ENCODE measurements at regions not wholly inside any gene's neighbourhood (a gene's known extent, or its start where the extent isn't known, plus 50 kb on each side); places are given as distances from the start of the nearest gene placed in this dataset.
"Not testable (repeated sequence)": the region's sequence is repeated elsewhere in the genome, so short reads cannot be mapped to it uniquely, and the experiment has no call there.

DNA sequence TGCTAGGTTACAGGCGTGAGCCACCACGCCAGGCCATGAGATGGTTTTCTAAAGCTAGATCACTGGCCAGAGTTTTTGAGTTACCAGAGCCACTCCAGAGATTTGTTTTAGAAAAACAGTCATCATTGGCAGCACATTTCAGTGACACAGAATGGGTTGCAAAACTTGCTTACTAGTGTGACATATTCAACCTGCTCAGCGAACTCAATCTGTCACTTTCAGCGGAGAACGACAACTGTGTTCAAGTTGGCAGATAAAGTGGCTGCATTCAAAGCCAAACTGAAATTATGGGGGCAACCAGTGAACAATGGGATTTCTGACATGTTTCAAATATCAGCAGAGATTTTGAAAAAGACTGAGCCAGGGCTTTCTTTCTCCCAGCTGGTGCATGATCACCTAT lies 456.3 kb upstream of the ISX start:
- no peak for DNase-seq

DNA sequence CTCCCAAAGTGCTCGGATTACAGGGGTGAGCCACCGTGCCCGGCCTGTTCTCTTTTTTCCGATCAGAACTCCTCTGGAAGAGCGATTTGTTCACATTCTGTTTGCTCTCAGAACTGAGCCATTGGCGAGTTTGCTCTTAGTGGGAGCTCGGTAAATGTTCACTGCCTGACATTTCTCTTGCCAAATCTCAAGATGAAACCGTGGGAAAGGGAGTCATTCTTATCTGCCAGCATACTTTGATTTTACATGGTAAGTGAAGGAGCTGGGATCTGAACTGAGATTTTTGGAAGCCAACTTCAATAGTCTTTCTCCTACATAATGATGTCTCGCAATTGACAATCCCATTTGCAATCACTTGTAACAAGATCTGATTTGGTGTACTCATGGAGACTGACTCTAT lies 445.8 kb upstream of the ISX start:
- no peak for DNase-seq

- DNase-seq, result no peak
These were observed 445.1 kb upstream of the ISX start for GRCh38 chr22:34620832-34621231.

DNA sequence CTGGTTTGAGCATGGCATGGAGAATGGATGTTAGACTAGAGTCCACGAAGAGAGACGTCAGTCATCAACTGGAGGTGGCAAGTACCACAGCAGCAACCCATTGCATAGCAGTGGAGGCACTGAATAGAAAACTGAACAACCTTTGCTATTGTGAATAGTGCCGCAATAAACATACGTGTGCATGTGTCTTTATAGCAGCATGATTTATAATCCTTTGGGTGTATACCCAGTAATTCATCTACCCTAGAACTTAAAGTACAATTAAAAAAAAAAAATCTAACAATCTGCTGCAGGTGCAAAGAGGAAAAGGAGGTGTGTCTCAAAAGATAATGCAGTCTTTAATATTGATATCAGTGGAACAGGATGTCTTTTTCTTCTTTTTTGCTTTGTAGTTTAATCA lies 443.4 kb upstream of the ISX start:
- DNase-seq, result no peak

- DNase-seq, result no peak
These were observed 442.4 kb upstream of the ISX start for GRCh38 chr22:34623580-34623979.

- DNase-seq, result not testable (repeated sequence)
These were observed 440.1 kb upstream of the ISX start for GRCh38 chr22:34625892-34626291.

DNA sequence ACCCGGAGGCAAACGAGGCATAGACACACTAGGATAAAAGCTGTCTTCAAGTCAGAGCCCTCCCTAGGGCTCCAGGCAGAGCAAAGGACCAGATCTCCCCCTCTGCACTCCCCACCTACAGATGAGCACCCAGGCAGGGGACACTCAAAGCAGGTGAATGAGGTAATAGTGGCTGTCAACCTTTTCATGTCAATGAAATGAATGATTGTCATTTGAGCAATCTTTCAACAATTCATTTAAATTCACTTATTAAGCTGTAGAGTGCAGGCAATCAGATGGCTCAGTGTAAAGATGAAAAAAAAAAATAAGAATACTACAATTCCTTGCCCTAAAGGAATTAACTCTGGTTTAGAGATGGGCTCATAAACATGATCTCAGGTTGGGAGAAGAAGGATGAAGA lies 427.8 kb upstream of the ISX start:
- no peak for DNase-seq

DNA sequence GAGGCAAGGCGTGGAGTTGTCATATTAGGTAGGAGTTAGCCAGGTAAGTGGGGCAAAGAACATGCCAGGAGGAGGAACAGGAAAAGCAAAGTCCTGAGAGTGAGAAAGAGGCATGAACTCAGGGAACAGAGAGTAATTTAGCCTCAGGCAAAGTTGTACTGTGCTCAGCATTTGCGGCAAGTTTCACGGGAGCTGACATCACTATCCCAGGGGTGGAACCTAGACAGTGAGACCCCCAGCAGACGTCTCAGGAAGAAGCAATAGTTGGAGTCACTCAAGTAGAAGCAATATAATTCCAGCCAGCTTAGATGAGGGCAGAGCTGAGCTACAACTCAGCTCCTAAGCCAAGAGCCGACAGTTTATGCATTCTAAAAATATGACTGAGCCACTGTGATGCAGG lies 426.0 kb upstream of the ISX start:
- DNase-seq, result no peak

GRCh38 chr22:34645375-34645774 lies 420.6 kb upstream of the ISX start:
- no peak for DNase-seq

GRCh38 chr22:34669001-34669400 lies 397.0 kb upstream of the ISX start:
- no peak for DNase-seq

DNA sequence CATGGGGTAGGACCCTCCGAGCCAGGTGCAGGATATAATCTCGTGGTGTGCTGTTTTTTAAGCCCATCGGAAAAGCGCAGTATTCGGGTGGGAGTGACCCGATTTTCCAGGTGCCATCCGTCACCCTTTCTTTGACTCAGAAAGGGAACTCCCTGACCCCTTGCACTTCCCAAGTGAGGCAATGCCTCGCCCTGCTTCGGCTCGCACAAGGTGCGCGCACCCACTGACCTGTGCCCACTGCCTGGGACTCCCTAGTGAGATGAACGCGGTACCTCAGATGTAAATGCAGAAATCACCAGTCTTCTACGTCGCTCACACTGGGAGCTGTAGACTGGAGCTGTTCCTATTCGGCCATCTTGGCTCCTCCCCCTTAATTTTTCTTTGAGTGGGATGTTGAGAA lies 382.9 kb upstream of the ISX start:
- DNase-seq, result not testable (repeated sequence)

GRCh38 chr22:34684278-34684677 lies 381.7 kb upstream of the ISX start:
- not testable (repeated sequence) for DNase-seq

- DNase-seq, result no peak
These were observed 378.8 kb upstream of the ISX start for GRCh38 chr22:34687116-34687515.

DNA sequence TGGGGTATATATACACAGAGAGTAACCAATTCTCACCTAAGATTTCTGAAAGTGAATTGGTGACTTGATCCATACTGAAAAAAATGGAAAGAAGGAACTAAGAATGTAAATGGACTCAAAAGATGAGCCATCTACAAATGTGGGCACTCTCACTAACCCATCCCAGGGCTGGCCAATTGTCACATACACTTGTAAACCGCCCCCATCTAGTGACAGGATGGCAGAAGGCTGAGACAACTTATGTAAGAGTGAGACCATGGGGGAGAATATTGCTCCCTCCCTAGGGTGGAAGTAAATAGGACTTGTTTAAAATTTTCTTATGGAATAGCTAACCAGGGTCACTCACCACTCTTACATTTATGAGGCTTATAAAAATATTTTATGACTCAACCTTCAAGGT lies 377.1 kb upstream of the ISX start:
- no peak for DNase-seq

- DNase-seq, result no peak
These were observed 369.4 kb upstream of the ISX start for GRCh38 chr22:34696557-34696956.

- DNase-seq, result no peak
These were observed 363.7 kb upstream of the ISX start for GRCh38 chr22:34702279-34702678.

GRCh38 chr22:34709641-34710040 lies 356.3 kb upstream of the ISX start:
- no peak for DNase-seq

- no peak for DNase-seq
These were observed 343.1 kb upstream of the ISX start for GRCh38 chr22:34722901-34723300.

DNA sequence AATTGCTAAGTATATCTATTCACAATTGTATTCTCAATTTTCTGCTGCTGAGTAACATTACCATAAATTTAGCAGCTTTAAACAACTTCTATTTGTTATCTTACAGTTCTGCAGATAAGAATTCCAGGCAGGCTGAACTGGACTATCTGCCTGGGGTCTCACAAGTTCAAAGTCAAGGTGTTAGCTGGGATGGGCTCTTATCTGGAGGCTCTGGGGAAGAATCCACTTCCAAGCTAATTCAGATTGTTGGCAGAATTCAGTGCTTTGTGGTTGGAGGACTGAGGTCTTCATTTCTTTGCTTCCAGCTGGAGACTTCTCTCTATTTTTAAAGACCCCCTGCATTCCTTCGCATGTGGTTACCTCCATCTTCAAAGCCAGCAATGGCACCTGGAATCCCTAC lies 329.9 kb upstream of the ISX start:
- DNase-seq, result no peak

DNA sequence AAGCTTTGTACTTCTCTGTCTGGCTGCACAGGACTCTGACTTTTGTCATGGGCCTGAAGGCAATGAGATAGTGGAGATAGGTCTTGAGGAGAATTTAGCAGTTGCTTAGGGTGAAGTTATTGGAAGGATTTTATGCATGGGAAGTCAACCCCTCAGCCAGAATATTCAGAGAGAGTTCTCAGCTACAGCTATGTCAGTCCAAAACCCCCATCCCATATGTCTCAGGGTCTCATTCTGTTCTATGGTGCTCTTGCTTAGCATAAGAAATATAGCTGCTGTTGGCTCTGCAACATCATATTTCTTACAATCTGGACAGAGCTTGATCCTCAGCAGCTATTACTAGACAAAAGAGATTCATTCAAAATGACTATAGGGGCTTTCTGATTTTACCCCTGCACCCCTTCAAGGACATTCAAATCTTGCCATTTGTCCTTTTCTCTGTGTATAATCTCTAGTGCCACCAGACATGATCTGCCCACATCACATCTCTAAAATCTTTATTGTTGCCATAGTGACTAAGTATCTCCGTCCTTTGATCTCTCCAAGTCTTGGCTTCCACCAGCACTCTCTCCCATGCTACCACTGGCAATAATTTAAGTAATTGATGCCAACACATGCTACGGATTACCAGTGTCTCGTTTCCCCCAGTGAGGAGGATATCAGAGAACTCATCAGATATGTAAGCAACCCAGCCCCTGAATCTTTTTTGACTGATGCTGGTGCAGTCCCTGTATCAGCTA lies 327.1 kb upstream of the ISX start:
- DNase-seq, result no peak

- DNase-seq, result no peak
These were observed 322.7 kb upstream of the ISX start for GRCh38 chr22:34743110-34743751.

GRCh38 chr22:34760276-34761008 lies 305.5 kb upstream of the ISX start:
- DNase-seq, result no peak

- DNase-seq, result no peak
These were observed 304.8 kb upstream of the ISX start for GRCh38 chr22:34761111-34761510.

GRCh38 chr22:34763496-34763895 lies 302.5 kb upstream of the ISX start:
- no peak for DNase-seq

Measured in COR-L47 (cell line).